Fibroblast of lung (primary cell): ENCODE measurements at regions not wholly inside any gene's neighbourhood (a gene's known extent, or its start where the extent isn't known, plus 50 kb on each side); places are given as distances from the start of the nearest gene placed in this dataset.

ENCODE experiments used
- DNase-seq, 2 donors: peaks; one replicate each; pipeline versions ENCODE4 v3.0.0 to v3.0.0-alpha.2; 2010; ENCODE audit warnings: low read depth in 2 of 2
- H2AFZ ChIP-seq: 2 replicates; pipeline ENCODE4 v1.5.1; 2012; ENCODE audit warnings: low read length, control low read depth, inconsistent platforms
- H3K27ac ChIP-seq: 2 replicates; pipeline ENCODE4 v1.5.1; 2011; ENCODE audit warnings: low read length, control low read depth; ENCODE audit not compliant: insufficient read depth
- H3K27me3 ChIP-seq: 2 replicates; pipeline ENCODE4 v1.5.1; 2011; ENCODE audit warnings: mild to moderate bottlenecking, low read length; ENCODE audit not compliant: control insufficient read depth, insufficient read depth
- H3K36me3 ChIP-seq: 2 replicates; pipeline ENCODE4 v1.5.1; 2011; ENCODE audit warnings: low read length; ENCODE audit not compliant: control insufficient read depth, insufficient read depth
- H3K4me1 ChIP-seq: 2 replicates; pipeline ENCODE4 v1.5.1; 2011; ENCODE audit warnings: low read length; ENCODE audit not compliant: control insufficient read depth, insufficient read depth; ENCODE audit errors: extremely low read depth
- H3K4me2 ChIP-seq: 2 replicates; pipeline ENCODE4 v1.5.1; 2011; ENCODE audit warnings: low read length, control low read depth; ENCODE audit not compliant: insufficient read depth; ENCODE audit errors: extremely low read depth
- H3K4me3 ChIP-seq, 4 experiments: fragments of 200-600 bp in 1 of 4; sonication (generic) in 1 of 4; replicated peaks in 1 of 4; 2 replicates each; pipeline ENCODE4 v1.5.1; 2011 to 2016; ENCODE audit warnings: low read length in 4 of 4, low read depth in 3 of 4, mild to moderate bottlenecking in 3 of 4, control low read depth in 2 of 4, inconsistent platforms in 1 of 4, mixed read lengths in 1 of 4; ENCODE audit not compliant: insufficient read depth in 1 of 4; ENCODE audit errors: control extremely low read depth in 1 of 4
- H3K79me2 ChIP-seq: 2 replicates; pipeline ENCODE4 v1.5.1; 2012; ENCODE audit warnings: mild to moderate bottlenecking, low read length, inconsistent platforms; ENCODE audit not compliant: control insufficient read depth, insufficient read depth
- H3K9ac ChIP-seq: 2 replicates; pipeline ENCODE4 v1.5.1; 2011; ENCODE audit warnings: mild to moderate bottlenecking, low read length, control low read depth; ENCODE audit not compliant: insufficient read depth
- H3K9me3 ChIP-seq: 2 replicates; pipeline ENCODE4 v1.5.1; 2012; ENCODE audit warnings: low read depth, low read length; ENCODE audit not compliant: control insufficient read depth, insufficient read depth
- H4K20me1 ChIP-seq: 2 replicates; pipeline ENCODE4 v1.5.1; 2011; ENCODE audit warnings: low read length; ENCODE audit not compliant: control insufficient read depth, insufficient read depth; ENCODE audit errors: extremely low read depth
- EZH2 ChIP-seq: IDR thresholded peaks from 2 replicates; pipeline ENCODE4 v1.5.1; 2012; ENCODE audit warnings: low read length, control low read depth, mild to moderate bottlenecking; ENCODE audit errors: missing control alignments
- TF ChIP-seq, protein P1 (sequence below), 2 donors: IDR thresholded peaks in 1 of 2; conservative IDR thresholded peaks in 1 of 2; 1 replicate in 1 of 2; 2 replicates in 1 of 2; pipeline ENCODE4 v1.5.1; 2011 to 2012; ENCODE audit warnings: low read length in 2 of 2, control low read depth in 1 of 2, inconsistent platforms in 1 of 2, low read depth in 1 of 2, mild to moderate bottlenecking in 1 of 2

DNA sequence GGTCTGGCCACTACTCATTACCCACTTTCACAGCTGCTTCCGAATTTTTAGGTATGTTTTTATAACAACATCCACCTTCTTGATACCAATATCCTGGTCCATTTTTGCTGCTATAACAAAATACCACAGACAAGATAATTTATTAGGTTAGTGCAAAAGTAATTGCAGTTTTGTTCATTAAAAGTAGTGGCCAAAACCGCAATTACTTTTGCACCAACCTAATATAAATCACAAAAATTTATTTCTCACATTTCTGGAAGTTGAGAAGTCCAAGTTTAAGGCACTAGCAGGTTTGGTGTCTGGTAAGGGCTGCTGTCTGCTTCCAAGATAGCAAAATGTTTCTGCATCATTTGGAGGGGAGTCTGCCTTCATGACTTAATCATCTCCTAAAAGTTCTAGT, 624.7 kb upstream of the ALCAM start:
- no peak overlapping the region for H3K4me2 ChIP-seq
- H3K36me3 ChIP-seq, result no peaks in the 10 kb centered on the region
- no peak overlapping the region for H3K4me3 ChIP-seq
- no peaks in the 10 kb centered on the region for H4K20me1 ChIP-seq
- no peaks in the 10 kb centered on the region for H3K9me3 ChIP-seq
- no peak overlapping the region for H2AFZ ChIP-seq
- H3K27ac ChIP-seq, result no peak overlapping the region
- no peak for DNase-seq
- no peak overlapping the region for H3K9ac ChIP-seq
- TF ChIP-seq, protein P1, sequence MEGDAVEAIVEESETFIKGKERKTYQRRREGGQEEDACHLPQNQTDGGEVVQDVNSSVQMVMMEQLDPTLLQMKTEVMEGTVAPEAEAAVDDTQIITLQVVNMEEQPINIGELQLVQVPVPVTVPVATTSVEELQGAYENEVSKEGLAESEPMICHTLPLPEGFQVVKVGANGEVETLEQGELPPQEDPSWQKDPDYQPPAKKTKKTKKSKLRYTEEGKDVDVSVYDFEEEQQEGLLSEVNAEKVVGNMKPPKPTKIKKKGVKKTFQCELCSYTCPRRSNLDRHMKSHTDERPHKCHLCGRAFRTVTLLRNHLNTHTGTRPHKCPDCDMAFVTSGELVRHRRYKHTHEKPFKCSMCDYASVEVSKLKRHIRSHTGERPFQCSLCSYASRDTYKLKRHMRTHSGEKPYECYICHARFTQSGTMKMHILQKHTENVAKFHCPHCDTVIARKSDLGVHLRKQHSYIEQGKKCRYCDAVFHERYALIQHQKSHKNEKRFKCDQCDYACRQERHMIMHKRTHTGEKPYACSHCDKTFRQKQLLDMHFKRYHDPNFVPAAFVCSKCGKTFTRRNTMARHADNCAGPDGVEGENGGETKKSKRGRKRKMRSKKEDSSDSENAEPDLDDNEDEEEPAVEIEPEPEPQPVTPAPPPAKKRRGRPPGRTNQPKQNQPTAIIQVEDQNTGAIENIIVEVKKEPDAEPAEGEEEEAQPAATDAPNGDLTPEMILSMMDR (conservative IDR thresholded peaks at IDR 0.05 in 1 of 2, IDR thresholded peaks at IDR 0.05 in 1 of 2; ENCODE audit: low read depth in 1 of 2, low read length in 2 of 2), result no peak
- no peak for TF ChIP-seq EZH2
- H3K79me2 ChIP-seq, result no peaks in the 10 kb centered on the region
- H3K4me1 ChIP-seq, result peaks cover 2% of the 10 kb centered on the region
- no peaks in the 10 kb centered on the region for H3K27me3 ChIP-seq

DNA sequence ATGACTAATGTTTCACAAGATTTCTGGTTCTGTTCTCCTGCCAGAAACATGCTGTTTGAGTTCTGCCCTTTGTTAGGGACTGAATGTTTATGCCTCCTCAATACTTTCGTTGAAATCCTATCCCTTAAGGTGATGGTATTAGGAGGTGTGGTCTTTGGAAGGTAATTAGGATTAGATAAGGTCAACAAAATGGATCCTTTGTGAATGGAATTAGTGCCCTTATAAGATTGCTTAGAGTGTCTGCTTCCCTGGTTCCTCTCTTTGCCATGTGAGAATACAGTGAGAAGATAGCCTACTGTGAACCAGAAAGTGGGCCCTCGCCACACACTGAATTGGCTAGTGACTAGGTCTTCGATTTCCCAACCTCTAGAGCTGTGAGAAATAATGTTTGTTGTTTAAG, 621.4 kb upstream of the ALCAM start:
- Histone ChIP-seq H3K27me3 (no peaks in the 10 kb centered on the region), H3K4me3 (no peak overlapping the region), H3K27ac (no peak overlapping the region), H3K9me3 (no peaks in the 10 kb centered on the region), H2AFZ (peak overlapping the region; percentile 14), H3K36me3 (no peaks in the 10 kb centered on the region), H3K79me2 (no peaks in the 10 kb centered on the region), H3K4me1 (peaks cover 2% of the 10 kb centered on the region), H3K4me2 (no peak overlapping the region), H3K9ac (no peak overlapping the region), H4K20me1 (no peaks in the 10 kb centered on the region)
- TF ChIP-seq EZH2, result no peak
- TF ChIP-seq, protein P1 (conservative IDR thresholded peaks at IDR 0.05 in 1 of 2, IDR thresholded peaks at IDR 0.05 in 1 of 2; ENCODE audit: low read depth in 1 of 2, low read length in 2 of 2), result no peak
- no peak for DNase-seq

DNA sequence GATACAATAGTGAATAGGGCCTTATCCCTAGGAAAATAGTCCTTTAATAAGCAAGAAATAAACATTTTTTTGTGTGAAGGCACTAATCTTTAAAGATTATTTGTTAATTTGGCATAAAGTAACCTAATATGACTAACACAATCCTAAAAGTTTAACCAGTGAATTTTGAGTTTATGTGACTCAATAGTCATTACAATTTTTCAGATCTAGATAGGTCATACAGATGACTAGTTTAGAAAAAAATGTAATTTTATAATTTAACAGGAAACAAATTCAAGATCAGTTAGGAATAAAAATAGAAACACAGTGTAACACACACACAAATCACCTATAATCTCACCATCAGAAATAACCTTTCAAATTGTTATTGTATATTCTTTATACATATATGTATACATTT, 620.7 kb upstream of the ALCAM start:
- Histone ChIP-seq H4K20me1 (no peaks in the 10 kb centered on the region), H3K9me3 (no peaks in the 10 kb centered on the region), H3K27me3 (no peaks in the 10 kb centered on the region), H3K9ac (no peak overlapping the region), H2AFZ (no peak overlapping the region), H3K36me3 (no peaks in the 10 kb centered on the region), H3K4me3 (no peak overlapping the region), H3K4me1 (peaks cover 2% of the 10 kb centered on the region), H3K4me2 (no peak overlapping the region), H3K79me2 (no peaks in the 10 kb centered on the region), H3K27ac (no peak overlapping the region)
- TF ChIP-seq, protein P1 (conservative IDR thresholded peaks at IDR 0.05 in 1 of 2, IDR thresholded peaks at IDR 0.05 in 1 of 2; ENCODE audit: low read depth in 1 of 2, low read length in 2 of 2), result no peak
- TF ChIP-seq EZH2, result no peak
- peak in 1 of 2 donors; percentile 6 for DNase-seq
